H1 (cell line): ENCODE measurements at regions not wholly inside any gene's neighbourhood (a gene's known extent, or its start where the extent isn't known, plus 50 kb on each side); places are given as distances from the start of the nearest gene placed in this dataset.

Source experiments
- CTCF ChIA-PET: fragments of 300-600 bp; sonication (Branson Sonifier 250); formaldehyde crosslinking; loops from one replicate; lab custom pipeline; 2021; ENCODE audit not compliant: partially characterized antibody; lab: Charles Lee
- POLR2A ChIA-PET: fragments of 300-600 bp; sonication (Branson Sonifier 250); formaldehyde crosslinking; loops from one replicate; lab custom pipeline; 2021; ENCODE audit warnings: inconsistent platforms; ENCODE audit not compliant: partially characterized antibody; lab: Charles Lee
- DNase-seq, 2 experiments: peaks; one replicate each; pipeline versions ENCODE4 v3.0.0 to v3.0.0-alpha.2; 2010 to 2022; ENCODE audit warnings: low spot score in 2 of 2, low read depth in 1 of 2, mixed read lengths in 1 of 2
- FAIRE-seq: peaks from 2 replicates; lab custom pipeline; 2011; peaks lifted over from hg19 to GRCh38; lab: Jason Lieb, UNC
- H2AFZ ChIP-seq: 2 replicates; pipeline ENCODE4 v1.8.1; 2012; ENCODE audit warnings: low read length, inconsistent platforms
- H2AK5ac ChIP-seq: 2 replicates; pipeline ENCODE4 v1.6.1; 2013; ENCODE audit warnings: low read depth, low read length
- H2BK120ac ChIP-seq: replicated peaks from 2 replicates; pipeline ENCODE3; 2013; ENCODE audit warnings: low read depth, low read length, inconsistent platforms
- H2BK12ac ChIP-seq: 2 replicates; pipeline ENCODE4 v1.6.1; 2013; ENCODE audit warnings: low read depth, low read length
- H2BK15ac ChIP-seq: 2 replicates; pipeline ENCODE4 v1.6.1; 2013; ENCODE audit warnings: low read length
- H2BK20ac ChIP-seq: 2 replicates; pipeline ENCODE4 v1.6.1; 2013; ENCODE audit warnings: low read length
- H2BK5ac ChIP-seq: 2 replicates; pipeline ENCODE4 v1.6.1; 2013; ENCODE audit warnings: low read depth, low read length
- H3K14ac ChIP-seq: 2 replicates; pipeline ENCODE4 v1.6.1; 2013; ENCODE audit warnings: inconsistent platforms; ENCODE audit not compliant: insufficient read length
- H3K18ac ChIP-seq: 2 replicates; pipeline ENCODE4 v1.6.1; 2013; ENCODE audit warnings: low read length; ENCODE audit errors: extremely low read depth
- H3K23ac ChIP-seq: 2 replicates; pipeline ENCODE4 v1.6.1; 2013; ENCODE audit warnings: inconsistent platforms; ENCODE audit not compliant: insufficient read length
- H3K23me2 ChIP-seq: 2 replicates; pipeline ENCODE4 v1.6.1; 2013; ENCODE audit warnings: low read depth, low read length
- H3K27ac ChIP-seq: 2 replicates; pipeline ENCODE4 v1.6.1; 2011; ENCODE audit warnings: low read depth, low read length, inconsistent platforms
- H3K27me3 ChIP-seq, 4 experiments: replicated peaks in 1 of 4; 1 replicate in 1 of 4; 2 replicates in 3 of 4; pipeline versions ENCODE4 v1.6.1 to v1.8.1; 2011 to 2013; ENCODE audit warnings: low read length in 3 of 4, mild to moderate bottlenecking in 3 of 4, inconsistent platforms in 2 of 4, mixed read lengths in 2 of 4, moderate library complexity in 1 of 4; ENCODE audit not compliant: control insufficient read depth in 3 of 4, insufficient read depth in 3 of 4; ENCODE audit errors: extremely low read depth in 1 of 4
- H3K36me3 ChIP-seq, 4 experiments: 2 replicates each; pipeline versions ENCODE4 v1.6.1 to v1.8.1; 2011 to 2013; ENCODE audit warnings: mild to moderate bottlenecking in 4 of 4, low read length in 3 of 4, moderate library complexity in 2 of 4, control low read depth in 1 of 4, inconsistent platforms in 1 of 4; ENCODE audit not compliant: insufficient read depth in 4 of 4, control insufficient read depth in 2 of 4
- H3K4ac ChIP-seq: replicated peaks from 2 replicates; pipeline ENCODE3; 2013; ENCODE audit warnings: low read length, low read depth, mixed read lengths, inconsistent platforms; ENCODE audit not compliant: insufficient read length
- H3K4me1 ChIP-seq, 4 experiments: replicated peaks in 1 of 4; 1 replicate in 1 of 4; 2 replicates in 3 of 4; pipeline versions ENCODE4 v1.6.1 to v1.8.1; 2011 to 2013; ENCODE audit warnings: low read length in 3 of 4, inconsistent platforms in 2 of 4, mixed read lengths in 1 of 4; ENCODE audit not compliant: insufficient read depth in 4 of 4, control insufficient read depth in 3 of 4
- H3K4me2 ChIP-seq, 2 experiments: 2 replicates each; pipeline versions ENCODE4 v1.6.1 to v1.8.1; 2011 to 2013; ENCODE audit warnings: low read depth in 2 of 2, low read length in 2 of 2, control low read depth in 1 of 2, inconsistent platforms in 1 of 2, mild to moderate bottlenecking in 1 of 2; ENCODE audit not compliant: insufficient read depth in 1 of 2
- H3K4me3 ChIP-seq, 4 experiments: fragments of 200-600, 300-600 bp in 1 of 4; sonication (generic), shearing (Covaris generic), sonication (Bioruptor Twin) in 1 of 4; 2 replicates each; pipeline versions ENCODE4 v1.5.1 to v1.8.1; 2011 to 2016; ENCODE audit warnings: low read length in 4 of 4, low read depth in 3 of 4, control low read depth in 2 of 4, inconsistent platforms in 2 of 4, mild to moderate bottlenecking in 2 of 4, mixed read lengths in 1 of 4, moderate library complexity in 1 of 4; ENCODE audit not compliant: insufficient read depth in 2 of 4; ENCODE audit errors: extremely low read depth in 1 of 4
- H3K56ac ChIP-seq: replicated peaks from 2 replicates; pipeline ENCODE3; 2013; ENCODE audit warnings: low read depth, mild to moderate bottlenecking, mixed read lengths, low read length, inconsistent platforms; ENCODE audit not compliant: insufficient read length
- H3K79me1 ChIP-seq: 2 replicates; pipeline ENCODE4 v1.6.1; 2013; ENCODE audit warnings: low read depth, low read length, control low read depth
- H3K79me2 ChIP-seq, 2 experiments: 2 replicates each; pipeline versions ENCODE4 v1.6.1 to v1.8.1; 2012 to 2013; ENCODE audit warnings: low read length in 2 of 2, mild to moderate bottlenecking in 2 of 2, inconsistent platforms in 1 of 2; ENCODE audit not compliant: insufficient read depth in 2 of 2, control insufficient read depth in 1 of 2
- H3K9ac ChIP-seq, 4 experiments: replicated peaks in 1 of 4; 1 replicate in 1 of 4; 2 replicates in 3 of 4; pipeline versions ENCODE4 v1.6.1 to v1.8.1; 2011 to 2013; ENCODE audit warnings: low read depth in 3 of 4, low read length in 3 of 4, control low read depth in 2 of 4, mild to moderate bottlenecking in 2 of 4, moderate library complexity in 2 of 4, inconsistent platforms in 1 of 4; ENCODE audit errors: extremely low read depth in 1 of 4
- H3K9me3 ChIP-seq, 2 experiments: 2 replicates each; pipeline versions ENCODE4 v1.6.1 to v1.8.1; 2012 to 2013; ENCODE audit warnings: mild to moderate bottlenecking in 2 of 2, moderate library complexity in 2 of 2, control low read depth in 1 of 2, inconsistent platforms in 1 of 2, low read depth in 1 of 2, low read length in 1 of 2, mixed read lengths in 1 of 2; ENCODE audit not compliant: insufficient read depth in 2 of 2
- H4K20me1 ChIP-seq, 2 experiments: replicated peaks in 1 of 2; 2 replicates each; pipeline versions ENCODE3 to v1.8.1; 2011 to 2013; ENCODE audit warnings: inconsistent platforms in 2 of 2, low read length in 2 of 2, mild to moderate bottlenecking in 1 of 2; ENCODE audit not compliant: insufficient read depth in 2 of 2, control insufficient read depth in 1 of 2
- H4K5ac ChIP-seq: 2 replicates; pipeline ENCODE4 v1.6.1; 2013; ENCODE audit warnings: low read length, low read depth, mixed read lengths, inconsistent platforms; ENCODE audit not compliant: insufficient read length
- H4K8ac ChIP-seq: 2 replicates; pipeline ENCODE4 v1.8.0; 2013; ENCODE audit warnings: mild to moderate bottlenecking, moderate library complexity, low read length, inconsistent platforms; ENCODE audit not compliant: insufficient read depth; ENCODE audit errors: extremely low read depth
- H4K91ac ChIP-seq: replicated peaks from 2 replicates; pipeline ENCODE3; 2013; ENCODE audit warnings: low read length, mixed read lengths, inconsistent platforms; ENCODE audit not compliant: insufficient read length
- EGR1 ChIP-seq: IDR thresholded peaks from 2 replicates; pipeline ENCODE4 v1.6.1; 2011; ENCODE audit warnings: low read depth, low read length, borderline replicate concordance
- HDAC2 ChIP-seq, 2 experiments: fragments of 300-600 bp in 1 of 2; sonication (generic) in 1 of 2; IDR thresholded peaks; 2 replicates each; pipeline ENCODE4 v1.6.1; 2011 to 2012; ENCODE audit warnings: low read depth in 2 of 2, low read length in 2 of 2, mild to moderate bottlenecking in 2 of 2, moderate library complexity in 2 of 2, borderline replicate concordance in 1 of 2, inconsistent platforms in 1 of 2
- NANOG ChIP-seq: IDR thresholded peaks from 2 replicates; pipeline ENCODE4 v1.6.1; 2011; ENCODE audit warnings: low read length, low read depth, mild to moderate bottlenecking, inconsistent platforms; ENCODE audit not compliant: insufficient read depth, poor library complexity, severe bottlenecking
- POLR2A ChIP-seq, 2 experiments: IDR thresholded peaks; 1 replicate in 1 of 2; 2 replicates in 1 of 2; pipeline ENCODE4 v1.6.1; 2011; ENCODE audit warnings: low read depth in 2 of 2, low read length in 2 of 2, mild to moderate bottlenecking in 2 of 2; ENCODE audit errors: control extremely low read depth in 1 of 2
- WGBS, 2 experiments: shearing (Covaris generic) in 1 of 2; methylation state at CpG; one replicate each; pipeline versions ENCODE4 v1.1.6 to v1.1.7; 2013 to 2015; ENCODE audit warnings: low lambda C conversion rate in 2 of 2, mixed read lengths in 2 of 2, inconsistent platforms in 1 of 2, low coverage in 1 of 2, missing lambda C conversion rate in 1 of 2; ENCODE audit not compliant: insufficient replicate concordance in 2 of 2, insufficient coverage in 1 of 2, insufficient read length in 1 of 2; ENCODE audit errors: extremely low coverage in 1 of 2, missing lambda C conversion rate in 1 of 2; 5-methylcytosine and 5-hydroxymethylcytosine counted together

DNA sequence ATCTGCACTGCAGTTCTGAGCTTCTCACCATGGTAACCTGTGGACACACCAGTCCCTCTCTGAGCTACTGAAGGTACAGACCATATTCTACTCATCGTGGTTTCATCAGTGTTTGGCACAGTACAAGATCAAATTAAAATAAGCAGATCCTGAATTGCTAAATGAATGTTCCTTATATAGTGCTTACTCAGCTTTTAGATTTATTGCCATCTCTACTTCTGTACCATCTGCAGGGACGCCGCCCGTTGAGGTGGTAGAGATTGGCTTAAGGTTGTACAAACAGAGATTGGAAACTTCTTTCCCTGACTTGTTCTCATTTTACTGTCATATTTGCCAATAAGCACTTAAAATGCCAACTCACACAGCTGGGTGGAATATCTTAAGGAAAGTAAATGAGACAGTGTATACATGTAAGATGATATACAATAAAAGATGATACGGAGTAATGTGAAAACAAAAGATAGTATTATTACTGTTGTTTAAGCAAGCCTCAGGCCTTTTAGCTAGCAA lies 223.4 kb upstream of the FOXQ1 start:
- Histone ChIP-seq H2BK20ac (no peak overlapping the region), H2BK15ac (no peak overlapping the region)
- no peak for FAIRE-seq
- TF ChIP-seq POLR2A (IDR thresholded peaks at IDR 0.05; ENCODE audit: control extremely low read depth in 1 of 2, low read depth in 2 of 2, low read length in 2 of 2) (no peak), HDAC2 (IDR thresholded peaks at IDR 0.05; ENCODE audit: borderline replicate concordance in 1 of 2, low read depth in 2 of 2, low read length in 2 of 2) (no peak), NANOG (no peak), EGR1 (no peak)

More for the DNA sequence above, 223.4 kb upstream of the FOXQ1 start:
- Histone ChIP-seq H3K27ac (no peak overlapping the region), H3K79me1 (no peaks in the 10 kb centered on the region), H2AK5ac (no peak overlapping the region), H4K20me1 (no peaks in the 10 kb centered on the region), H3K9me3 (no peaks in the 10 kb centered on the region), H4K8ac (no peak overlapping the region), H3K36me3 (no peaks in the 10 kb centered on the region), H3K23me2 (no peaks in the 10 kb centered on the region), H3K4ac (no peak overlapping the region), H2BK120ac (no peak overlapping the region), H2BK12ac (no peak overlapping the region), H3K27me3 (no peaks in the 10 kb centered on the region), H3K23ac (no peak overlapping the region), H2BK5ac (no peak overlapping the region), H4K5ac (no peak overlapping the region), H3K18ac (no peak overlapping the region), H3K4me1 (no peaks in the 10 kb centered on the region), H2AFZ (no peak overlapping the region), H3K56ac (no peak overlapping the region), H3K79me2 (no peaks in the 10 kb centered on the region), H3K9ac (no peak overlapping the region), H3K4me2 (no peak overlapping the region), H4K91ac (no peak overlapping the region), H3K4me3 (no peak overlapping the region), H3K14ac (no peak overlapping the region)
- CTCF ChIA-PET, result interaction anchor here (1.0 to 1.5 kb wide), 2 partner anchors 12 kb away, joined by 3 read pairs; no protein-coding TSS in a partner anchor
- POLR2A ChIA-PET, result no interaction called here
- 94% methylated on average over 5 of the region's 5 CpGs; no CpG with 5 or more reads in 1 of the 2 experiments for WGBS, 2 experiments
- DNase-seq, result no peak
